Kidney epithelial cell (primary cell): ENCODE measurements at regions not wholly inside any gene's neighbourhood (a gene's known extent, or its start where the extent isn't known, plus 50 kb on each side); places are given as distances from the start of the nearest gene placed in this dataset.

ENCODE experiments used
- DNase-seq: peaks from one replicate; pipeline ENCODE4 v3.0.0-alpha.2; 2010; ENCODE audit warnings: low read depth
- H3K27me3 ChIP-seq: 2 replicates; pipeline ENCODE4 v1.6.0; 2011; ENCODE audit warnings: low read length; ENCODE audit not compliant: control insufficient read depth, insufficient read depth
- H3K36me3 ChIP-seq: 2 replicates; pipeline ENCODE4 v1.5.1; 2011; ENCODE audit warnings: low read length; ENCODE audit not compliant: control insufficient read depth, insufficient read depth
- H3K4me3 ChIP-seq: 2 replicates; pipeline ENCODE4 v1.5.1; 2011; ENCODE audit warnings: low read depth, mild to moderate bottlenecking, control low read depth, low read length
- TF ChIP-seq, protein P1 (sequence below): IDR thresholded peaks from 2 replicates; pipeline ENCODE4 v1.5.1; 2011; ENCODE audit warnings: mild to moderate bottlenecking, moderate library complexity, low read length, control low read depth, inconsistent platforms; ENCODE audit not compliant: insufficient read depth, poor library complexity, severe bottlenecking

DNA sequence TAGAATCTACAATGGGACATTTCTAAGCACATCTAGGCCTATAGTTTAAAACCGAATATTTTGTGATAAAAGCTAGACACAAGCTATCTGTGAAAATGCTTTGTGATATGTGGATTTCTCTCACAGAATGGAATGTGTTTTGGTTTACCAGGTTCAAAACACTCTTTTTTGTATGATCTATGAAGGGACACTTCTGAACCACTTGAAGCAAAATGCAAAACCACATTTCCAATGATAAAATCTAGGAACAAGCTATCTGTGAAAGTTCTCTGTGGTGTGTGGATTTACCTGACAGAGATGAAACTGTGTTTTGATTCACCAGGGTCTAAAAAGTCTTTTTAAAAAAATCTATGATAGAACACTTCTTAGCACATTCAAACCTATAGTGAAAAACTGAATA is 2192.4 kb downstream of the TP53TG3F start:
- Histone ChIP-seq H3K4me3 (no peak overlapping the region), H3K27me3 (no peaks in the 10 kb centered on the region), H3K36me3 (no peaks in the 10 kb centered on the region)
- TF ChIP-seq, protein P1, sequence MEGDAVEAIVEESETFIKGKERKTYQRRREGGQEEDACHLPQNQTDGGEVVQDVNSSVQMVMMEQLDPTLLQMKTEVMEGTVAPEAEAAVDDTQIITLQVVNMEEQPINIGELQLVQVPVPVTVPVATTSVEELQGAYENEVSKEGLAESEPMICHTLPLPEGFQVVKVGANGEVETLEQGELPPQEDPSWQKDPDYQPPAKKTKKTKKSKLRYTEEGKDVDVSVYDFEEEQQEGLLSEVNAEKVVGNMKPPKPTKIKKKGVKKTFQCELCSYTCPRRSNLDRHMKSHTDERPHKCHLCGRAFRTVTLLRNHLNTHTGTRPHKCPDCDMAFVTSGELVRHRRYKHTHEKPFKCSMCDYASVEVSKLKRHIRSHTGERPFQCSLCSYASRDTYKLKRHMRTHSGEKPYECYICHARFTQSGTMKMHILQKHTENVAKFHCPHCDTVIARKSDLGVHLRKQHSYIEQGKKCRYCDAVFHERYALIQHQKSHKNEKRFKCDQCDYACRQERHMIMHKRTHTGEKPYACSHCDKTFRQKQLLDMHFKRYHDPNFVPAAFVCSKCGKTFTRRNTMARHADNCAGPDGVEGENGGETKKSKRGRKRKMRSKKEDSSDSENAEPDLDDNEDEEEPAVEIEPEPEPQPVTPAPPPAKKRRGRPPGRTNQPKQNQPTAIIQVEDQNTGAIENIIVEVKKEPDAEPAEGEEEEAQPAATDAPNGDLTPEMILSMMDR: no peak
- no peak for DNase-seq

DNA sequence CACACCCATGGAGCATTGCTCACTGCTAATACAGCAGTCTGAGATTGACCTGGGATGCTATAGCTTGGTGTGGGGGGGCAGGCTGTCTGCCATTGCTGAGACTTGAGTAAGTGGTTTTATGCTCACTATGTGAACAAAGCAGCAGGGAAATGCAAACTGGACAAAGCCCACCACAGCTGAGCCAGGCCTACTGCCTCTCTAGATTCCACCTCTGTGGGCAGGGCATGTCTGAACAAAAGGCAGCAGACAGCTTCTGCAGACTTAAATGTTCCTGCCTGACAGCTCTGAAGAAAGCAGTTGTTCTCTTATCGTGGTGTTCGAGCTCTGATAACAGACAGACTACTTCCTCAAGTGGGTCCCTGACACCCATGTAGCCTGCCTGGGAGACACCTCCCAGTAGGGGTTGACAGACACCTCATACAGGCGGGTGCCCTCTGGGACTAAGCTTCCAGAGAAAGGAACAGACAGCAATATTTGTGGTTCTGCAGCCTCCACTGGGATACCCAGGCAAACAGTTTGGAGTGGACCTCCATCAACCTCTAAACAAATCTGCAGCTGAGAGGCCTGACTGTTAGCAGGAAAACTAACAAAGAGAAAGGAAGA is 2204.8 kb downstream of the TP53TG3F start:
- H3K27me3 ChIP-seq: no peaks in the 10 kb centered on the region
- no peak overlapping the region for H3K4me3 ChIP-seq
- DNase-seq: no peak
- TF ChIP-seq, protein P1: no peak
- no peaks in the 10 kb centered on the region for H3K36me3 ChIP-seq

GRCh38 chr16:35685085-35685484 is 2225.7 kb downstream of the TP53TG3F start:
- Histone ChIP-seq H3K36me3 (no peaks in the 10 kb centered on the region), H3K4me3 (no peak overlapping the region), H3K27me3 (no peaks in the 10 kb centered on the region)
- no peak for DNase-seq
- TF ChIP-seq, protein P1: no peak

- DNase-seq: no peak
- Histone ChIP-seq H3K4me3 (no peak overlapping the region), H3K27me3 (no peaks in the 10 kb centered on the region), H3K36me3 (no peaks in the 10 kb centered on the region)
- TF ChIP-seq, protein P1: no peak
Observed at GRCh38 chr16:35686595-35686994, 2227.2 kb downstream of the TP53TG3F start.

GRCh38 chr16:35687071-35687470 is 2227.7 kb downstream of the TP53TG3F start:
- DNase-seq: no peak
- Histone ChIP-seq H3K36me3 (no peaks in the 10 kb centered on the region), H3K4me3 (no peak overlapping the region), H3K27me3 (no peaks in the 10 kb centered on the region)
- TF ChIP-seq, protein P1: no peak

DNA sequence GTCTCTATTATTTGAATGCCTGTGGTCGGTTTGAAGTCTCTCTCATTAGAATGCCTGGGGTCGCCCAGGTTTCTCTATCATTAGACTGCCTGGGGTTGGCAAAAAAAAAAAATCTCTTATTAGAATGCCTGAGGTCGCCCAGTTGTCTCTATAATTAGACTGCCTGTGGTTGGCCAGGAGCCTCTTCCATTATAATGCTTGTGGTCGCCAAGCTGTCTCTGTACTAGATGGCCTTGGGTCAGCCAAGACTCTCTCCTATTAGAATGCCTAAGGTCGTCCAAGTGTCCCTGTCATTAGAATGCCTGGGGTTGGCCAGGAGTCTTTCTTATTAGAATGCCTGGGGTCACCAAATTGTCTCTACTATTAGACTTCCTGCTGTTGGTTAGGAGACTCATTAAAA is 2228.4 kb downstream of the TP53TG3F start:
- TF ChIP-seq, protein P1: no peak
- no peak for DNase-seq
- H3K36me3 ChIP-seq: no peaks in the 10 kb centered on the region
- H3K4me3 ChIP-seq: no peak overlapping the region
- no peaks in the 10 kb centered on the region for H3K27me3 ChIP-seq
